Mammary epithelial cell (primary cell): ENCODE measurements at regions not wholly inside any gene's neighbourhood (a gene's known extent, or its start where the extent isn't known, plus 50 kb on each side); places are given as distances from the start of the nearest gene placed in this dataset.

Experiments used
- CTCF ChIP-seq, 2 donors: IDR thresholded peaks in 1 of 2; conservative IDR thresholded peaks in 1 of 2; 2 replicates each; pipeline ENCODE4 v1.5.1; 2011 to 2012; ENCODE audit warnings: inconsistent platforms in 2 of 2, low read length in 2 of 2, mild to moderate bottlenecking in 2 of 2, control low read depth in 1 of 2, low read depth in 1 of 2; ENCODE audit not compliant: insufficient read depth in 1 of 2; ENCODE audit errors: extremely low read depth in 1 of 2
- EZH2 ChIP-seq: IDR thresholded peaks from 2 replicates; pipeline ENCODE4 v1.6.1; 2012; ENCODE audit warnings: low read length, inconsistent platforms, borderline replicate concordance

- TF ChIP-seq CTCF (conservative IDR thresholded peaks at IDR 0.05 in 1 of 2, IDR thresholded peaks at IDR 0.05 in 1 of 2; ENCODE audit: extremely low read depth in 1 of 2, insufficient read depth in 1 of 2, low read depth in 1 of 2, low read length in 2 of 2), result no peak
- no peak for TF ChIP-seq EZH2
Observed at GRCh38 chr17:14803826-14804225, 461.3 kb downstream of the PMP22 start.
